Panc1 (cell line): ENCODE measurements at regions not wholly inside any gene's neighbourhood (a gene's known extent, or its start where the extent isn't known, plus 50 kb on each side); places are given as distances from the start of the nearest gene placed in this dataset.

Source experiments
- ATAC-seq: fragments of 200-7000 bp; cut with Tn5 transposase; 2 replicates; pipeline ENCODE4 v1.9.1; 2020; ENCODE audit warnings: mild to moderate bottlenecking, moderate library complexity
- BruUV-seq: library from RNA; stranded (reverse); fragments of 400-500 nt; replicated peaks from 2 replicates; lab custom pipeline; 2021; lab: Mats Ljungman, UMichigan
- CTCF ChIA-PET: fragments of 300-600 bp; sonication (Branson Sonifier 250); formaldehyde crosslinking; loops from one replicate; lab custom pipeline; 2022; ENCODE audit warnings: antibody characterized with exemption; lab: Charles Lee
- POLR2A ChIA-PET: fragments of 300-600 bp; sonication (Branson Sonifier 250); formaldehyde crosslinking; loops from one replicate; lab custom pipeline; 2022; ENCODE audit warnings: antibody characterized with exemption; lab: Charles Lee
- DNase-seq: peaks from one replicate; pipeline ENCODE4 v3.0.0-alpha.2; 2010; ENCODE audit warnings: low read depth, low spot score
- H3K27ac ChIP-seq: 2 replicates; pipeline ENCODE4 v1.5.1; 2011; ENCODE audit warnings: mild to moderate bottlenecking, low read length, inconsistent platforms
- H3K27me3 ChIP-seq: fragments of 200-500 bp; sonication (Bioruptor generic); 2 replicates; pipeline ENCODE4 v1.6.0; 2014; ENCODE audit warnings: low read length, inconsistent platforms; ENCODE audit not compliant: control insufficient read depth, insufficient read depth
- H3K36me3 ChIP-seq: fragments of 200-500 bp; sonication (Bioruptor generic); 2 replicates; pipeline ENCODE4 v1.5.1; 2014; ENCODE audit warnings: inconsistent platforms, mild to moderate bottlenecking, low read length, moderate library complexity; ENCODE audit not compliant: control insufficient read depth, insufficient read depth
- H3K4me1 ChIP-seq: 2 replicates; pipeline ENCODE4 v1.5.1; 2011; ENCODE audit warnings: inconsistent platforms, mild to moderate bottlenecking, low read length, moderate library complexity; ENCODE audit not compliant: control insufficient read depth, insufficient read depth
- H3K4me3 ChIP-seq, 2 experiments: 2 replicates each; pipeline ENCODE4 v1.5.1; 2011 to 2012; ENCODE audit warnings: low read depth in 2 of 2, low read length in 2 of 2, mild to moderate bottlenecking in 2 of 2, inconsistent platforms in 1 of 2, moderate library complexity in 1 of 2
- H3K9me3 ChIP-seq: fragments of 200-500 bp; sonication (Bioruptor generic); 2 replicates; pipeline ENCODE4 v1.5.1; 2014; ENCODE audit warnings: low read depth, mild to moderate bottlenecking, inconsistent platforms, low read length, moderate library complexity; ENCODE audit not compliant: control insufficient read depth, insufficient read depth
- POLR2AphosphoS5 ChIP-seq: IDR thresholded peaks from 2 replicates; pipeline ENCODE4 v1.6.1; 2012; ENCODE audit warnings: mild to moderate bottlenecking, low read depth, low read length, moderate library complexity
- SIN3A ChIP-seq: IDR thresholded peaks from 2 replicates; pipeline ENCODE4 v1.6.1; 2012; ENCODE audit warnings: low read depth, mild to moderate bottlenecking, low read length, moderate library complexity, borderline replicate concordance; ENCODE audit not compliant: insufficient read depth
- TCF7L2 ChIP-seq: IDR thresholded peaks from 2 replicates; pipeline ENCODE4 v1.6.1; 2011; ENCODE audit warnings: mild to moderate bottlenecking, low read depth, low read length, inconsistent platforms
- in situ Hi-C: cut with HindIII; loops from 2 replicates; pipeline ENCODE4 v1.10.0; 2016; ENCODE audit warnings: low sequenced_read_pairs, low pct_unique_long_range_greater_than_20kb
- intact Hi-C: fragments of 100-400 bp; cut with micrococcal nuclease; formaldehyde crosslinking; loops from one replicate; pipeline ENCODE4 v1.10.0; 2022; ENCODE audit not compliant: unreplicated experiment
- TF ChIP-seq, protein P1 (sequence below): fragments of 450-650 bp; IDR thresholded peaks from 2 replicates; pipeline ENCODE4 v1.5.1; 2017; ENCODE audit warnings: mild to moderate bottlenecking
- TF ChIP-seq, protein P2 (sequence below), 2 experiments: IDR thresholded peaks; 2 replicates each; pipeline ENCODE4 v1.6.1; 2011 to 2012; ENCODE audit warnings: low read depth in 2 of 2, control low read depth in 1 of 2, low read length in 1 of 2, mild to moderate bottlenecking in 1 of 2, moderate library complexity in 1 of 2; ENCODE audit not compliant: insufficient read depth in 1 of 2

DNA sequence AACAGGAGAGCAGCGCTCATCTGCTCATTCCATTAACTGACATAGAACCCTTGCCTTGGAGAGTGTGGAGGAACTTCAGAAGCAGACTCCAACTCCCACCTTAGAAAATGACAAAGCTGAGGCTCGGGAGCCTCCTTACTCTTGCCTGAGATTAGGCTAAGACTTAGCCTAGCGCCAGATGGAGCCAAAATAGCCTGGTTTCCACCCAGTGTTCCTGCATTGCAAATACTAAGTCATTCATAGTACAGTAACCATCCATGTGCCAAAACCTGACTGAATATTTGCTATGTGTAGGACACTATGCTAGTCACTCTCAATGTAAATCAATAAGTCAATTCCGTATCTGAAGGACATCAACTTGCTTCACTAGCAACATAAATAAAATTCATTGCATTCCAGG is 387.4 kb upstream of the CPEB2 start:
- Histone ChIP-seq H3K9me3 (no peaks in the 10 kb centered on the region), H3K27ac (no peak overlapping the region), H3K4me3 (no peak overlapping the region), H3K36me3 (no peaks in the 10 kb centered on the region), H3K27me3 (no peaks in the 10 kb centered on the region), H3K4me1 (no peaks in the 10 kb centered on the region)
- BruUV-seq: no TSS peak
- in situ Hi-C loops (no loop called here), intact Hi-C loops (no loop called here)
- CTCF ChIA-PET: no interaction called here
- POLR2A ChIA-PET: no interaction called here
- ATAC-seq: no peak
- DNase-seq: no peak
- TF ChIP-seq POLR2AphosphoS5: no peak
- no peak for TF ChIP-seq TCF7L2
- TF ChIP-seq, protein P1, sequence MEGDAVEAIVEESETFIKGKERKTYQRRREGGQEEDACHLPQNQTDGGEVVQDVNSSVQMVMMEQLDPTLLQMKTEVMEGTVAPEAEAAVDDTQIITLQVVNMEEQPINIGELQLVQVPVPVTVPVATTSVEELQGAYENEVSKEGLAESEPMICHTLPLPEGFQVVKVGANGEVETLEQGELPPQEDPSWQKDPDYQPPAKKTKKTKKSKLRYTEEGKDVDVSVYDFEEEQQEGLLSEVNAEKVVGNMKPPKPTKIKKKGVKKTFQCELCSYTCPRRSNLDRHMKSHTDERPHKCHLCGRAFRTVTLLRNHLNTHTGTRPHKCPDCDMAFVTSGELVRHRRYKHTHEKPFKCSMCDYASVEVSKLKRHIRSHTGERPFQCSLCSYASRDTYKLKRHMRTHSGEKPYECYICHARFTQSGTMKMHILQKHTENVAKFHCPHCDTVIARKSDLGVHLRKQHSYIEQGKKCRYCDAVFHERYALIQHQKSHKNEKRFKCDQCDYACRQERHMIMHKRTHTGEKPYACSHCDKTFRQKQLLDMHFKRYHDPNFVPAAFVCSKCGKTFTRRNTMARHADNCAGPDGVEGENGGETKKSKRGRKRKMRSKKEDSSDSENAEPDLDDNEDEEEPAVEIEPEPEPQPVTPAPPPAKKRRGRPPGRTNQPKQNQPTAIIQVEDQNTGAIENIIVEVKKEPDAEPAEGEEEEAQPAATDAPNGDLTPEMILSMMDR: no peak
- no peak for TF ChIP-seq SIN3A
- TF ChIP-seq, protein P2, sequence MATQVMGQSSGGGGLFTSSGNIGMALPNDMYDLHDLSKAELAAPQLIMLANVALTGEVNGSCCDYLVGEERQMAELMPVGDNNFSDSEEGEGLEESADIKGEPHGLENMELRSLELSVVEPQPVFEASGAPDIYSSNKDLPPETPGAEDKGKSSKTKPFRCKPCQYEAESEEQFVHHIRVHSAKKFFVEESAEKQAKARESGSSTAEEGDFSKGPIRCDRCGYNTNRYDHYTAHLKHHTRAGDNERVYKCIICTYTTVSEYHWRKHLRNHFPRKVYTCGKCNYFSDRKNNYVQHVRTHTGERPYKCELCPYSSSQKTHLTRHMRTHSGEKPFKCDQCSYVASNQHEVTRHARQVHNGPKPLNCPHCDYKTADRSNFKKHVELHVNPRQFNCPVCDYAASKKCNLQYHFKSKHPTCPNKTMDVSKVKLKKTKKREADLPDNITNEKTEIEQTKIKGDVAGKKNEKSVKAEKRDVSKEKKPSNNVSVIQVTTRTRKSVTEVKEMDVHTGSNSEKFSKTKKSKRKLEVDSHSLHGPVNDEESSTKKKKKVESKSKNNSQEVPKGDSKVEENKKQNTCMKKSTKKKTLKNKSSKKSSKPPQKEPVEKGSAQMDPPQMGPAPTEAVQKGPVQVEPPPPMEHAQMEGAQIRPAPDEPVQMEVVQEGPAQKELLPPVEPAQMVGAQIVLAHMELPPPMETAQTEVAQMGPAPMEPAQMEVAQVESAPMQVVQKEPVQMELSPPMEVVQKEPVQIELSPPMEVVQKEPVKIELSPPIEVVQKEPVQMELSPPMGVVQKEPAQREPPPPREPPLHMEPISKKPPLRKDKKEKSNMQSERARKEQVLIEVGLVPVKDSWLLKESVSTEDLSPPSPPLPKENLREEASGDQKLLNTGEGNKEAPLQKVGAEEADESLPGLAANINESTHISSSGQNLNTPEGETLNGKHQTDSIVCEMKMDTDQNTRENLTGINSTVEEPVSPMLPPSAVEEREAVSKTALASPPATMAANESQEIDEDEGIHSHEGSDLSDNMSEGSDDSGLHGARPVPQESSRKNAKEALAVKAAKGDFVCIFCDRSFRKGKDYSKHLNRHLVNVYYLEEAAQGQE (IDR thresholded peaks at IDR 0.05; ENCODE audit: insufficient read depth in 1 of 2, low read depth in 2 of 2, low read length in 1 of 2): no peak

DNA sequence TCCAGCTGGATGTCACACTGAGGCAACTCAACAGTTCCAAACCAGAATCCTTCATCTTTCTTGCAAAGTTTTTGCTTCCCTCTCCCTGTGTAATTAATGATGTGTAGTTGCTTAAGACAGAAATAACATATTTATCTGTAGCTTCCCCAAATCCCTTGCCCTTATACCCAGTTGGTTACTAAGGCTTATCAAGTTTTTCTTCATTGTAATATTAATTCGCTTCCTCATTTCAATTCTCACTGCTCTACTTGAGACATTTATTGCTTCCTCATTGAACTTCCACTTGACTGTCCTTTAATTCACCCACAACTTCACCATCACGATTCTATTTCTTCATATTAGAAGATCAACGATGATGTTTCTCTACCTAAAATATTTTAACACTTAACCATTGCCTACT is 386.6 kb upstream of the CPEB2 start:
- H3K9me3 ChIP-seq: no peaks in the 10 kb centered on the region
- TF ChIP-seq SIN3A: no peak
- TF ChIP-seq, protein P2 (IDR thresholded peaks at IDR 0.05; ENCODE audit: insufficient read depth in 1 of 2, low read depth in 2 of 2, low read length in 1 of 2): no peak
- TF ChIP-seq, protein P1: no peak
- no peak for TF ChIP-seq POLR2AphosphoS5
- no peak for TF ChIP-seq TCF7L2
- no peaks in the 10 kb centered on the region for H3K27me3 ChIP-seq
- ATAC-seq (no peak), DNase-seq (no peak)
- intact Hi-C loops (no loop called here), in situ Hi-C loops (no loop called here)
- H3K4me1 ChIP-seq: no peaks in the 10 kb centered on the region
- CTCF ChIA-PET: no interaction called here
- POLR2A ChIA-PET: no interaction called here
- H3K4me3 ChIP-seq: no peak overlapping the region
- no peak overlapping the region for H3K27ac ChIP-seq
- H3K36me3 ChIP-seq: no peaks in the 10 kb centered on the region
- BruUV-seq: no TSS peak
